Loucy (cell line): ENCODE measurements at regions not wholly inside any gene's neighbourhood (a gene's known extent, or its start where the extent isn't known, plus 50 kb on each side); places are given as distances from the start of the nearest gene placed in this dataset.

Experiments
- H2AFZ ChIP-seq: fragments of 200-600 bp; sonication (generic); 2 replicates; pipeline ENCODE4 v1.6.0; 2016; ENCODE audit warnings: antibody characterized with exemption, mild to moderate bottlenecking, low read length, moderate library complexity
- H3F3A ChIP-seq: fragments of 200-600 bp; 2 replicates; pipeline ENCODE4 v1.6.0; 2016; ENCODE audit warnings: antibody characterized with exemption, low read depth, mild to moderate bottlenecking
- H3K27me3 ChIP-seq: fragments of 200-600 bp; sonication (generic); 2 replicates; pipeline ENCODE4 v1.6.1; 2014; ENCODE audit warnings: low read length, mild to moderate bottlenecking; ENCODE audit not compliant: insufficient read depth, poor library complexity, severe bottlenecking
- H3K36me3 ChIP-seq: fragments of 200-600 bp; sonication (generic); 2 replicates; pipeline ENCODE4 v1.6.1; 2016; ENCODE audit warnings: low read length; ENCODE audit not compliant: insufficient read depth
- H3K4me1 ChIP-seq: fragments of 200-600 bp; sonication (generic); 2 replicates; pipeline ENCODE4 v1.5.1; 2014; ENCODE audit warnings: low read length, mild to moderate bottlenecking; ENCODE audit not compliant: insufficient read depth, poor library complexity, severe bottlenecking
- H3K4me2 ChIP-seq: fragments of 200-600 bp; sonication (generic); 2 replicates; pipeline ENCODE4 v1.6.0; 2014; ENCODE audit warnings: antibody characterized with exemption, low read length, low read depth, mild to moderate bottlenecking; ENCODE audit not compliant: poor library complexity, severe bottlenecking
- H3K4me3 ChIP-seq: fragments of 200-600 bp; sonication (generic); 2 replicates; pipeline ENCODE4 v1.5.1; 2014; ENCODE audit warnings: low read length, mild to moderate bottlenecking, mixed read lengths; ENCODE audit not compliant: poor library complexity, severe bottlenecking
- H3K79me2 ChIP-seq: fragments of 200-600 bp; sonication (generic); 2 replicates; pipeline ENCODE4 v1.6.1; 2014; ENCODE audit warnings: low read length; ENCODE audit not compliant: insufficient read depth
- H3K9ac ChIP-seq: fragments of 200-600 bp; sonication (generic); 2 replicates; pipeline ENCODE4 v1.6.0; 2014; ENCODE audit warnings: mild to moderate bottlenecking, low read depth, low read length, moderate library complexity; ENCODE audit not compliant: poor library complexity, severe bottlenecking
- H3K9me2 ChIP-seq: fragments of 200-600 bp; sonication (generic); replicated peaks from 2 replicates; pipeline ENCODE4 v1.6.1; 2016; ENCODE audit warnings: low read depth, low read length, mixed read lengths
- H3K9me3 ChIP-seq: fragments of 200-600 bp; sonication (generic); 2 replicates; pipeline ENCODE4 v1.6.1; 2014; ENCODE audit warnings: mild to moderate bottlenecking, antibody characterized with exemption, low read length, low read depth; ENCODE audit not compliant: insufficient read depth
- H4K20me1 ChIP-seq: fragments of 200-600 bp; sonication (generic); 2 replicates; pipeline ENCODE4 v1.6.0; 2014; ENCODE audit warnings: antibody characterized with exemption, low read length, mild to moderate bottlenecking; ENCODE audit not compliant: insufficient read depth, poor library complexity, severe bottlenecking
- CTCF ChIP-seq: fragments of 200-600 bp; sonication (generic); conservative IDR thresholded peaks from 2 replicates; pipeline ENCODE4 v1.5.1; 2014; ENCODE audit warnings: mild to moderate bottlenecking, antibody characterized with exemption, low read length
- EZH2phosphoT487 ChIP-seq: fragments of 200-600 bp; IDR thresholded peaks from 2 replicates; pipeline ENCODE4 v1.6.1; 2018; ENCODE audit warnings: antibody characterized with exemption, mild to moderate bottlenecking, moderate library complexity, borderline replicate concordance

DNA sequence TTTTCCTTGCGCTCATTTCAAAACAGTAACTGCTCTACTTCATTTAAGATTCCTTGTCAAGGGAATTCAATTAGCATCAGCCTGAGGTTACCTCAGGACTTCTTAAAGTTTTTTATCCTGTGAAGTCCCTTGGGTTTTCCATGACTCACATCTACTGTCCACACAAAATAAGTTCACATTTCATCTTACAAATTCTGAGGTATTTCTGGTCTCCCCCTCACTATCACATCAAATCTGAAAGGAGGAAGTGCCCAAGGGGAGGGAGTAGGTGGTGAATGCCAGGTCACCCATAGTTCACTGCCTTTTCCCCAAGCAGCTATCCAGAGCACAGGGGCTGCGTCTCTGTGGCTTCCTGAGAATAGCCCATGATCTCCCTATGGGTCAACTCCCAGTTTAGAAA, 227.1 kb upstream of the NREP start:
- Histone ChIP-seq H3K4me3 (no peak overlapping the region), H3K79me2 (no peaks in the 10 kb centered on the region), H3F3A (no peaks in the 10 kb centered on the region), H2AFZ (no peak overlapping the region), H4K20me1 (no peaks in the 10 kb centered on the region), H3K4me1 (no peaks in the 10 kb centered on the region), H3K9me3 (no peaks in the 10 kb centered on the region), H3K36me3 (no peaks in the 10 kb centered on the region), H3K9me2 (no peaks in the 10 kb centered on the region), H3K4me2 (no peak overlapping the region), H3K27me3 (no peaks in the 10 kb centered on the region), H3K9ac (no peak overlapping the region)
- no peak for TF ChIP-seq CTCF
- no peak for TF ChIP-seq EZH2phosphoT487

GRCh38 chr5:111983459-111983858, 226.5 kb upstream of the NREP start:
- H4K20me1 ChIP-seq: no peaks in the 10 kb centered on the region
- H3K9me2 ChIP-seq: no peaks in the 10 kb centered on the region
- no peak overlapping the region for H2AFZ ChIP-seq
- H3K27me3 ChIP-seq: no peaks in the 10 kb centered on the region
- no peak overlapping the region for H3K4me3 ChIP-seq
- TF ChIP-seq CTCF: no peak
- no peaks in the 10 kb centered on the region for H3K4me1 ChIP-seq
- no peaks in the 10 kb centered on the region for H3K9me3 ChIP-seq
- no peak overlapping the region for H3K4me2 ChIP-seq
- no peak overlapping the region for H3K9ac ChIP-seq
- no peaks in the 10 kb centered on the region for H3K36me3 ChIP-seq
- H3F3A ChIP-seq: no peaks in the 10 kb centered on the region
- H3K79me2 ChIP-seq: no peaks in the 10 kb centered on the region

- H3K4me2 ChIP-seq: no peak overlapping the region
- H3K27me3 ChIP-seq: no peaks in the 10 kb centered on the region
- H3K9me2 ChIP-seq: no peaks in the 10 kb centered on the region
- no peaks in the 10 kb centered on the region for H3F3A ChIP-seq
- no peaks in the 10 kb centered on the region for H3K79me2 ChIP-seq
- no peak overlapping the region for H3K4me3 ChIP-seq
- no peaks in the 10 kb centered on the region for H3K4me1 ChIP-seq
- H3K36me3 ChIP-seq: no peaks in the 10 kb centered on the region
- no peak for TF ChIP-seq EZH2phosphoT487
- TF ChIP-seq CTCF: no peak
- H3K9me3 ChIP-seq: no peaks in the 10 kb centered on the region
- H2AFZ ChIP-seq: no peak overlapping the region
- H3K9ac ChIP-seq: no peak overlapping the region
- H4K20me1 ChIP-seq: no peaks in the 10 kb centered on the region
Measured at GRCh38 chr5:111977436-111977829, 220.4 kb upstream of the NREP start.
